ENCODE measurements at regions not wholly inside any gene's neighbourhood (a gene's known extent, or its start where the extent isn't known, plus 50 kb on each side); places are given as distances from the start of the nearest gene placed in this dataset.

GRCh38 chr5:117242028-117242427 is 667.4 kb upstream of the SEMA6A start:
- Histone ChIP-seq H3K27me3 (no peaks in the 10 kb centered on the region), H3K9me3 (peaks cover 0 to 6% (median 0%) of the 10 kb centered on the region in 3 donors), H3K4me1 (no peaks in the 10 kb centered on the region), H3K4me3 (no peak overlapping the region), H3K36me3 (no peaks in the 10 kb centered on the region), H3K27ac (no peak overlapping the region)
- WGBS, 2 donors (ENCODE audit: low coverage in 1 of 2): 100% methylated on average over 2 of the region's 2 CpGs; no CpG with 5 or more reads in 1 of the 2 donors
- TF ChIP-seq POLR2AphosphoS5 (IDR thresholded peaks at IDR 0.05) (no peak), EP300 (IDR thresholded peaks at IDR 0.05) (no peak), POLR2A (IDR thresholded peaks at IDR 0.05) (no peak), CTCF (IDR thresholded peaks at IDR 0.05) (no peak)
- no peak for ATAC-seq

- ATAC-seq: no peak
These were observed 662.3 kb upstream of the SEMA6A start for GRCh38 chr5:117236941-117237340.

GRCh38 chr5:117235786-117236185 is 661.2 kb upstream of the SEMA6A start:
- Histone ChIP-seq H3K27ac (no peak overlapping the region), H3K27me3 (no peaks in the 10 kb centered on the region), H3K4me1 (no peaks in the 10 kb centered on the region), H3K36me3 (no peaks in the 10 kb centered on the region), H3K9me3 (peaks cover 0 to under 1% (median 0%) of the 10 kb centered on the region in 3 donors), H3K4me3 (no peak overlapping the region)
- TF ChIP-seq CTCF (IDR thresholded peaks at IDR 0.05): no peak
- TF ChIP-seq POLR2AphosphoS5 (IDR thresholded peaks at IDR 0.05): no peak
- no peak for TF ChIP-seq EP300 (IDR thresholded peaks at IDR 0.05)
- no peak for TF ChIP-seq POLR2A (IDR thresholded peaks at IDR 0.05)
- ATAC-seq: no peak
- 69 to 74% methylated on average over 5 of the region's 5 CpGs for WGBS, 2 donors (ENCODE audit: low coverage in 1 of 2)

More at GRCh38 chr5:117236941-117237340, 662.3 kb upstream of the SEMA6A start:
- H3K36me3 ChIP-seq: no peaks in the 10 kb centered on the region
- no peak for TF ChIP-seq POLR2A (IDR thresholded peaks at IDR 0.05)
- 83 to 88% methylated on average over 3 of the region's 3 CpGs for WGBS, 2 donors (ENCODE audit: low coverage in 1 of 2)
- H3K27ac ChIP-seq: no peak overlapping the region
- no peaks in the 10 kb centered on the region for H3K27me3 ChIP-seq
- H3K4me3 ChIP-seq: no peak overlapping the region
- no peaks in the 10 kb centered on the region for H3K4me1 ChIP-seq
- H3K9me3 ChIP-seq: peaks cover 0 to 6% (median 0%) of the 10 kb centered on the region in 3 donors

- Histone ChIP-seq H3K27me3 (no peaks in the 10 kb centered on the region), H3K4me1 (no peaks in the 10 kb centered on the region), H3K9me3 (no peaks in the 10 kb centered on the region), H3K4me3 (no peak overlapping the region), H3K36me3 (no peaks in the 10 kb centered on the region), H3K27ac (no peak overlapping the region)
- ATAC-seq: no peak
- TF ChIP-seq CTCF (IDR thresholded peaks at IDR 0.05): no peak
- no peak for TF ChIP-seq POLR2AphosphoS5 (IDR thresholded peaks at IDR 0.05)
- no peak for TF ChIP-seq POLR2A (IDR thresholded peaks at IDR 0.05)
- no peak for TF ChIP-seq EP300 (IDR thresholded peaks at IDR 0.05)
- WGBS, 2 donors (ENCODE audit: low coverage in 1 of 2): 84 to 87% methylated on average over 3 of the region's 3 CpGs
These were observed 655.8 kb upstream of the SEMA6A start for GRCh38 chr5:117230375-117230774.

GRCh38 chr5:117220730-117221129 is 646.1 kb upstream of the SEMA6A start:
- Histone ChIP-seq H3K4me1 (no peaks in the 10 kb centered on the region), H3K27me3 (no peaks in the 10 kb centered on the region), H3K27ac (no peak overlapping the region), H3K9me3 (no peaks in the 10 kb centered on the region), H3K36me3 (no peaks in the 10 kb centered on the region), H3K4me3 (no peak overlapping the region)
- WGBS, 2 donors (ENCODE audit: low coverage in 1 of 2): 0 to 91% methylated on average over 1 of the region's 1 CpG
- ATAC-seq: no peak
- TF ChIP-seq CTCF (IDR thresholded peaks at IDR 0.05) (no peak), POLR2AphosphoS5 (IDR thresholded peaks at IDR 0.05) (no peak), POLR2A (IDR thresholded peaks at IDR 0.05) (no peak), EP300 (IDR thresholded peaks at IDR 0.05) (no peak)
